Neutrophil (primary cell): ENCODE measurements at regions not wholly inside any gene's neighbourhood (a gene's known extent, or its start where the extent isn't known, plus 50 kb on each side); places are given as distances from the start of the nearest gene placed in this dataset.
"Not testable (repeated sequence)": the region's sequence is repeated elsewhere in the genome, so short reads cannot be mapped to it uniquely, and the experiment has no call there.

ENCODE experiments used
- H3K27ac ChIP-seq: fragments of 200-600 bp; sonication (generic); 2 replicates; pipeline ENCODE4 v1.5.1; 2016; ENCODE audit warnings: mild to moderate bottlenecking, moderate library complexity
- H3K27me3 ChIP-seq: fragments of 200-600 bp; sonication (generic); 2 replicates; pipeline ENCODE4 v1.6.0; 2016; ENCODE audit warnings: mild to moderate bottlenecking
- H3K36me3 ChIP-seq: fragments of 200-600 bp; sonication (generic); 2 replicates; pipeline ENCODE4 v1.5.1; 2017
- H3K4me1 ChIP-seq, 2 experiments: fragments of 200-600 bp in 1 of 2; sonication (generic) in 1 of 2; 1 replicate in 1 of 2; 2 replicates in 1 of 2; pipeline versions ENCODE4 v1.5.1 to v1.6.1; 2013 to 2016; ENCODE audit warnings: low read depth in 1 of 2, low read length in 1 of 2, mild to moderate bottlenecking in 1 of 2, moderate library complexity in 1 of 2; ENCODE audit not compliant: control insufficient read depth in 1 of 2, insufficient read depth in 1 of 2
- H3K4me3 ChIP-seq, 2 experiments: fragments of 200-600 bp in 1 of 2; sonication (generic) in 1 of 2; 1 replicate in 1 of 2; 2 replicates in 1 of 2; pipeline ENCODE4 v1.5.1; 2013 to 2016; ENCODE audit warnings: low read depth in 1 of 2, low read length in 1 of 2, mild to moderate bottlenecking in 1 of 2, moderate library complexity in 1 of 2
- H3K9me3 ChIP-seq: fragments of 200-600 bp; sonication (generic); 2 replicates; pipeline ENCODE4 v1.5.1; 2016
- CTCF ChIP-seq: fragments of 200-600 bp; sonication (generic); IDR thresholded peaks from 2 replicates; pipeline ENCODE4 v1.5.1; 2016; ENCODE audit warnings: antibody characterized with exemption

DNA sequence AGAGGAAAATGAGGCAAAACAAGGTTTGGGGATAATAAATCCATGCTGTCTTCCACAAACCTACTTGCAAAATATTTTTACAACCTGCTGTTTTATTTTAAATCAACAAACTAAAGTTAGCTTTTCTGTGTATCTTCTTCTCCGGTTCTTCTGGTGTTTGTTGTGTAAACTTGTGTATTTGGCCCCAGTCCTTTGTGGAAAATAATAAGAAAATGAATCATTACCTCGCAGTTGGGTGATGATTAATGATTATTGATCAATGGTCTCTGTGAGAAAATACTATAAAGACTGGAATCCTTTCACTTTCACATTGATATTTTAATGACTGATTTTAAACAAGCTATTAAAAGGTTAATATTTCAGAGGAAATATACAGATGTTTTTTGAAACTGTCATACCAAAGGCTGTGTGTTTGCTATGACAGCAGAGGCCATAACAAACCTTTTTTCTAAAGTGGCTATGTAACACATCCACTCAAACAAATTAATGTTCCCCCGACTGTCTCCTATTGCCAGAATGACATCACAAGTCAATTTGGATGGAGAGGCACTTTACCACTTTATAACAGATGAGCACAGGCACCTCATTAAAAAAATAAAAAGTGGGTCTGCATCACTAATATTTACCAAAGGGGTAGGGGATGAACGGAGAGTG lies 152.5 kb downstream of the MEX3B start:
- no peaks in the 10 kb centered on the region for H3K4me1 ChIP-seq
- no peaks in the 10 kb centered on the region for H3K9me3 ChIP-seq
- no peak overlapping the region for H3K4me3 ChIP-seq
- H3K27me3 ChIP-seq, result no peaks in the 10 kb centered on the region
- no peak overlapping the region for H3K27ac ChIP-seq
- TF ChIP-seq CTCF, result no peak
- no peaks in the 10 kb centered on the region for H3K36me3 ChIP-seq

- no peak for TF ChIP-seq CTCF
- Histone ChIP-seq H3K27me3 (no peaks in the 10 kb centered on the region), H3K4me1 (no peaks in the 10 kb centered on the region), H3K9me3 (no peaks in the 10 kb centered on the region), H3K4me3 (no peak overlapping the region), H3K36me3 (no peaks in the 10 kb centered on the region), H3K27ac (no peak overlapping the region)
Observed at GRCh38 chr15:81890496-81890895, 155.3 kb downstream of the MEX3B start.

GRCh38 chr15:81889485-81889881 lies 156.3 kb downstream of the MEX3B start:
- no peaks in the 10 kb centered on the region for H3K4me1 ChIP-seq
- no peaks in the 10 kb centered on the region for H3K9me3 ChIP-seq
- H3K4me3 ChIP-seq, result no peak overlapping the region
- no peak for TF ChIP-seq CTCF
- no peaks in the 10 kb centered on the region for H3K27me3 ChIP-seq
- H3K36me3 ChIP-seq, result no peaks in the 10 kb centered on the region
- no peak overlapping the region for H3K27ac ChIP-seq

DNA sequence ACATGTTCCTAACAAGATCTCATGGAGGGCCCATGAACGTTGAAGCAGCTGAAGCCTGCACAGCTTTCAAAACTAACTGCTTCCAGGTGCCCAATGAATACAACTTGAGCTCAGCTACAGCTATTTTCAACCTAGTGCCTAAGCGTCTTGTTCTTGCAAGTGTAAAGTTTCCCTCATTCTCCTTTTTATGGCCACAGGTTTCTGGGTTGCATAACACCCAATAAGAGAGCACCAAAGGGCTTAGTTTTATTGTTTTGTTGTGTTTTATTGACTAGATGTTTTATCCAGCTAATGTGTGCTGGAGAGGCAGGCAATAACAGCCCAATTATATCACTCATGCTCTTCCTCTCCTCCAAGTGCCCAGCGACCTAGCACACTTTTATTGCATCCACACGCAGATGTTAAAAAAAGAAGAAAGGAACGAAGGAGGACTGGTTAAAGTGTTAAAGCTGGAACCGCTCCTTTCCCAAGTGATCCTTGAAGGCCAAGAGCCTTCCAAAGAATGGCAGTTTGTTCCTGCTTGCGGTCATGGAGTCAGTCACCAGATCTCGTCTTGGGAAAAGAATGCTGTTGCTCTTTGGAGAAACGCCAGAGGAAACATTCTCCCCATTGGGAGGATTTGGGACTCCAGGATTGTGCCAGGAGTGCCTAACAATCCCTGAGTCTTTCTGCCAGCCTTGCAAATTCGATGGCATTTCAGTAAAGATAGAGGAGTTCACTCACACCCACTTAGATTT lies 156.9 kb downstream of the MEX3B start:
- H3K27me3 ChIP-seq, result no peaks in the 10 kb centered on the region
- no peaks in the 10 kb centered on the region for H3K9me3 ChIP-seq
- no peak for TF ChIP-seq CTCF
- no peak overlapping the region for H3K27ac ChIP-seq
- H3K36me3 ChIP-seq, result no peaks in the 10 kb centered on the region
- no peak overlapping the region for H3K4me3 ChIP-seq
- no peaks in the 10 kb centered on the region for H3K4me1 ChIP-seq

GRCh38 chr15:81887912-81888311 lies 157.9 kb downstream of the MEX3B start:
- Histone ChIP-seq H3K36me3 (no peaks in the 10 kb centered on the region), H3K4me3 (no peak overlapping the region), H3K4me1 (no peaks in the 10 kb centered on the region), H3K27ac (no peak overlapping the region), H3K9me3 (no peaks in the 10 kb centered on the region), H3K27me3 (no peaks in the 10 kb centered on the region)
- TF ChIP-seq CTCF, result no peak

DNA sequence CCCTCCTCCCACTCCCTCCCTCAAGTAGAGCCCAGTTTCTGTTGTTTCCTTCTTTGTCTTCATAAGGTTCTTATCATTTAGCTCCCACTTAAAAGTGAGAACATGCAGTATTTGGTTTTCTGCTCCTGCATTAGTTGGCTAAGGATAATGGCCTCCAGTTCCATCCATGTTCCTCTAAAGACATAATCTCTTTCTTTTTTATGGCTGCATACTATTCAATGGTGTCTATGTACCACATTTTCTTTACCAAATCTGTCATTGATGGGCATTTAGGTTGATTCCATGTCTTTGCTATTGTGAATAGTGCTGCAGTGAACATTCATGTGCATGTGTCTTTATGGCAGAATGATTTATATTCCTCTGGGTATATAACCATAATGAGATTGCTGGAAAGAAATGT lies 158.6 kb downstream of the MEX3B start:
- H3K36me3 ChIP-seq, H3K4me3 ChIP-seq, H3K9me3 ChIP-seq, H3K27ac ChIP-seq, H3K4me1 ChIP-seq, H3K27me3 ChIP-seq: not testable (repeated sequence)
